Stimulated activated effector memory CD8-positive, alpha-beta T cell treated with anti-CD3 and anti-CD28 coated beads, Interleukin-12 subunit alpha, Interleukin-12 subunit beta, amount 100 ng/mL, for 72 hours (primary cell): ENCODE measurements at regions not wholly inside any gene's neighbourhood (a gene's known extent, or its start where the extent isn't known, plus 50 kb on each side); places are given as distances from the start of the nearest gene placed in this dataset.

ENCODE experiments used
- ATAC-seq: fragments of 150-1000 bp; cut with Tn5 transposase; 2 replicates; pipeline ENCODE4 v1.10.0; 2021
- DNase-seq, 2 donors: peaks; one replicate each; pipeline ENCODE4 v3.0.0; 2021 to 2022; ENCODE audit warnings: low spot score in 2 of 2
- H3K27ac Mint-ChIP-seq: one replicate; pipeline ENCODE4 v1.8.0; 2022; ENCODE audit warnings: mild to moderate bottlenecking, mixed read lengths
- H3K36me3 Mint-ChIP-seq: one replicate; pipeline ENCODE4 v1.8.0; 2022; ENCODE audit warnings: mild to moderate bottlenecking, mixed read lengths
- H3K4me1 Mint-ChIP-seq: one replicate; pipeline ENCODE4 v1.8.0; 2022; ENCODE audit warnings: mixed read lengths
- H3K4me3 Mint-ChIP-seq: one replicate; pipeline ENCODE4 v1.8.0; 2022; ENCODE audit warnings: mild to moderate bottlenecking, mixed read lengths
- H3K9me3 Mint-ChIP-seq: one replicate; pipeline ENCODE4 v1.8.0; 2022; ENCODE audit warnings: mixed read lengths

GRCh38 chr7:142698429-142698828 lies 50.8 kb upstream of the PRSS1 start:
- Mint-ChIP-seq H3K36me3 (no peaks in the 10 kb centered on the region), H3K4me1 (peaks cover 11% of the 10 kb centered on the region), H3K9me3 (no peaks in the 10 kb centered on the region), H3K27ac (no peak overlapping the region), H3K4me3 (no peak overlapping the region)
- DNase-seq (no peak), ATAC-seq (no peak)

GRCh38 chr7:142697270-142697669 lies 52.0 kb upstream of the PRSS1 start:
- no peaks in the 10 kb centered on the region for H3K36me3 Mint-ChIP-seq
- H3K27ac Mint-ChIP-seq: no peak overlapping the region
- H3K4me3 Mint-ChIP-seq: no peak overlapping the region
- no peaks in the 10 kb centered on the region for H3K9me3 Mint-ChIP-seq
- no peak for ATAC-seq
- H3K4me1 Mint-ChIP-seq: peaks cover 11% of the 10 kb centered on the region
- DNase-seq: no peak

GRCh38 chr7:142696456-142697179 lies 52.7 kb upstream of the PRSS1 start:
- DNase-seq: no peak
- no peak overlapping the region for H3K27ac Mint-ChIP-seq
- H3K9me3 Mint-ChIP-seq: no peaks in the 10 kb centered on the region
- no peak overlapping the region for H3K4me3 Mint-ChIP-seq
- ATAC-seq: no peak
- H3K4me1 Mint-ChIP-seq: peaks cover 10% of the 10 kb centered on the region
- H3K36me3 Mint-ChIP-seq: no peaks in the 10 kb centered on the region

- Mint-ChIP-seq H3K9me3 (no peaks in the 10 kb centered on the region), H3K4me3 (no peak overlapping the region), H3K4me1 (peaks cover 7% of the 10 kb centered on the region), H3K27ac (no peak overlapping the region), H3K36me3 (no peaks in the 10 kb centered on the region)
- peak; percentile 55 for ATAC-seq
- DNase-seq: no peak
Observed at GRCh38 chr7:142693911-142694310, 55.4 kb upstream of the PRSS1 start.

- ATAC-seq: no peak
- Mint-ChIP-seq H3K4me3 (no peak overlapping the region), H3K9me3 (no peaks in the 10 kb centered on the region), H3K4me1 (peaks cover 24% of the 10 kb centered on the region), H3K27ac (peak overlapping the region; percentile 67), H3K36me3 (no peaks in the 10 kb centered on the region)
- no peak for DNase-seq
Observed at GRCh38 chr7:142690554-142691182, 58.6 kb upstream of the PRSS1 start.

- Mint-ChIP-seq H3K9me3 (no peaks in the 10 kb centered on the region), H3K4me3 (no peak overlapping the region), H3K27ac (no peak overlapping the region), H3K4me1 (peaks cover 30% of the 10 kb centered on the region), H3K36me3 (no peaks in the 10 kb centered on the region)
- ATAC-seq (no peak), DNase-seq (no peak)
Observed at GRCh38 chr7:142689439-142690120, 59.7 kb upstream of the PRSS1 start.

GRCh38 chr7:142685877-142686508 lies 63.3 kb upstream of the PRSS1 start:
- DNase-seq (no peak), ATAC-seq (no peak)
- H3K4me1 Mint-ChIP-seq: peaks cover 29% of the 10 kb centered on the region
- peak overlapping the region; percentile 79 for H3K27ac Mint-ChIP-seq
- no peak overlapping the region for H3K4me3 Mint-ChIP-seq
- no peaks in the 10 kb centered on the region for H3K9me3 Mint-ChIP-seq
- no peaks in the 10 kb centered on the region for H3K36me3 Mint-ChIP-seq

- peaks cover 12% of the 10 kb centered on the region for H3K4me1 Mint-ChIP-seq
- H3K4me3 Mint-ChIP-seq: no peak overlapping the region
- no peaks in the 10 kb centered on the region for H3K9me3 Mint-ChIP-seq
- H3K27ac Mint-ChIP-seq: no peak overlapping the region
- no peaks in the 10 kb centered on the region for H3K36me3 Mint-ChIP-seq
- ATAC-seq (no peak), DNase-seq (no peak)
Observed at GRCh38 chr7:142681314-142682092, 67.8 kb upstream of the PRSS1 start.

- no peak overlapping the region for H3K27ac Mint-ChIP-seq
- ATAC-seq (no peak), DNase-seq (no peak)
- H3K9me3 Mint-ChIP-seq: no peaks in the 10 kb centered on the region
- H3K4me1 Mint-ChIP-seq: peaks cover 16% of the 10 kb centered on the region
- H3K36me3 Mint-ChIP-seq: no peaks in the 10 kb centered on the region
- H3K4me3 Mint-ChIP-seq: no peak overlapping the region
Observed at GRCh38 chr7:142671506-142671905, 77.8 kb upstream of the PRSS1 start.

GRCh38 chr7:142670511-142670910 lies 78.8 kb upstream of the PRSS1 start:
- no peak for ATAC-seq
- H3K4me3 Mint-ChIP-seq: peak overlapping the region; percentile 10
- H3K9me3 Mint-ChIP-seq: no peaks in the 10 kb centered on the region
- H3K27ac Mint-ChIP-seq: peak overlapping the region; percentile 60
- H3K4me1 Mint-ChIP-seq: peaks cover 16% of the 10 kb centered on the region
- H3K36me3 Mint-ChIP-seq: no peaks in the 10 kb centered on the region
- no peak for DNase-seq

GRCh38 chr7:142669074-142669654 lies 80.1 kb upstream of the PRSS1 start:
- Mint-ChIP-seq H3K4me1 (peaks cover 16% of the 10 kb centered on the region), H3K4me3 (no peak overlapping the region), H3K36me3 (no peaks in the 10 kb centered on the region), H3K27ac (peak overlapping the region; percentile 54), H3K9me3 (no peaks in the 10 kb centered on the region)
- no peak for DNase-seq
- ATAC-seq: peak; percentile 31

GRCh38 chr7:142668495-142668894 lies 80.8 kb upstream of the PRSS1 start:
- no peaks in the 10 kb centered on the region for H3K9me3 Mint-ChIP-seq
- H3K4me3 Mint-ChIP-seq: no peak overlapping the region
- H3K27ac Mint-ChIP-seq: no peak overlapping the region
- no peak for DNase-seq
- H3K4me1 Mint-ChIP-seq: peaks cover 16% of the 10 kb centered on the region
- H3K36me3 Mint-ChIP-seq: no peaks in the 10 kb centered on the region
- no peak for ATAC-seq

GRCh38 chr7:142657376-142657775 lies 91.9 kb upstream of the PRSS1 start:
- Mint-ChIP-seq H3K36me3 (no peaks in the 10 kb centered on the region), H3K4me1 (no peaks in the 10 kb centered on the region), H3K27ac (peak overlapping the region; percentile 70), H3K4me3 (no peak overlapping the region), H3K9me3 (no peaks in the 10 kb centered on the region)
- DNase-seq (no peak), ATAC-seq (no peak)

GRCh38 chr7:142654398-142654797 lies 94.9 kb upstream of the PRSS1 start:
- Mint-ChIP-seq H3K4me1 (no peaks in the 10 kb centered on the region), H3K27ac (no peak overlapping the region), H3K4me3 (no peak overlapping the region), H3K36me3 (no peaks in the 10 kb centered on the region), H3K9me3 (no peaks in the 10 kb centered on the region)
- no peak for DNase-seq
- ATAC-seq: no peak

GRCh38 chr7:142647749-142648148 lies 101.5 kb upstream of the PRSS1 start:
- no peaks in the 10 kb centered on the region for H3K4me1 Mint-ChIP-seq
- H3K27ac Mint-ChIP-seq: no peak overlapping the region
- DNase-seq (no peak), ATAC-seq (no peak)
- H3K36me3 Mint-ChIP-seq: no peaks in the 10 kb centered on the region
- no peak overlapping the region for H3K4me3 Mint-ChIP-seq
- no peaks in the 10 kb centered on the region for H3K9me3 Mint-ChIP-seq
